Thyroid gland (tissue), 4 donors: ENCODE measurements at regions not wholly inside any gene's neighbourhood (a gene's known extent, or its start where the extent isn't known, plus 50 kb on each side); places are given as distances from the start of the nearest gene placed in this dataset.

ENCODE experiments used
- POLR2A ChIP-seq, 2 donors: fragments of 450-650 bp; IDR thresholded peaks; one replicate each; pipeline ENCODE4 v1.6.1; 2017; ENCODE audit warnings: antibody characterized with exemption in 2 of 2, mild to moderate bottlenecking in 2 of 2, moderate library complexity in 1 of 2
- TF ChIP-seq, protein P1 (sequence below), 6 experiments: fragments of 200-600 bp in 3 of 6; fragments of 450-650 bp in 3 of 6; sonication (generic) in 3 of 6; IDR thresholded peaks; one replicate each; pipeline ENCODE4 v1.5.1; 2016 to 2019; ENCODE audit warnings: antibody characterized with exemption in 6 of 6, mild to moderate bottlenecking in 2 of 6, inconsistent platforms in 1 of 6, moderate library complexity in 1 of 6

DNA sequence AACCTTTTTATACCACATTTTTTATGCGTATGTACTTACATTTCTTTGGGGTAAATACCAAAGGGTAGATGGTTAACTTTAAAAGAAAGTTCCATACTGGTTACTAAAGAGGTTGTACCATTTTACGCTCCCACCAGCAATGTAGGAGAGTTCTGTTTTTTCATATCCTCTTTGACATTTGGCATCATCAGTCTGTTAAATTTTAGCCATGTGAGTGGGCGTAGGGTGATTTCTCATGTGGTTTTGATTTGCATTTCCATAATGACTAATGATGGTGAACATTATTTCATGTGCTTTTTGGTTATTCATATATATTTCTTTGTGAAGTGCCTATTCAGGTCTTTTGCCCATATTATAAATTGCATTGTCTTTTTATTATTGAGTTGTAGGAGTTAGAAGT lies 194.2 kb downstream of the PRL start:
- TF ChIP-seq, protein P1, sequence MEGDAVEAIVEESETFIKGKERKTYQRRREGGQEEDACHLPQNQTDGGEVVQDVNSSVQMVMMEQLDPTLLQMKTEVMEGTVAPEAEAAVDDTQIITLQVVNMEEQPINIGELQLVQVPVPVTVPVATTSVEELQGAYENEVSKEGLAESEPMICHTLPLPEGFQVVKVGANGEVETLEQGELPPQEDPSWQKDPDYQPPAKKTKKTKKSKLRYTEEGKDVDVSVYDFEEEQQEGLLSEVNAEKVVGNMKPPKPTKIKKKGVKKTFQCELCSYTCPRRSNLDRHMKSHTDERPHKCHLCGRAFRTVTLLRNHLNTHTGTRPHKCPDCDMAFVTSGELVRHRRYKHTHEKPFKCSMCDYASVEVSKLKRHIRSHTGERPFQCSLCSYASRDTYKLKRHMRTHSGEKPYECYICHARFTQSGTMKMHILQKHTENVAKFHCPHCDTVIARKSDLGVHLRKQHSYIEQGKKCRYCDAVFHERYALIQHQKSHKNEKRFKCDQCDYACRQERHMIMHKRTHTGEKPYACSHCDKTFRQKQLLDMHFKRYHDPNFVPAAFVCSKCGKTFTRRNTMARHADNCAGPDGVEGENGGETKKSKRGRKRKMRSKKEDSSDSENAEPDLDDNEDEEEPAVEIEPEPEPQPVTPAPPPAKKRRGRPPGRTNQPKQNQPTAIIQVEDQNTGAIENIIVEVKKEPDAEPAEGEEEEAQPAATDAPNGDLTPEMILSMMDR (IDR thresholded peaks at IDR 0.05) = no peak
- no peak for TF ChIP-seq POLR2A (IDR thresholded peaks at IDR 0.05)
